GM21447 (cell line): ENCODE measurements at regions not wholly inside any gene's neighbourhood (a gene's known extent, or its start where the extent isn't known, plus 50 kb on each side); places are given as distances from the start of the nearest gene placed in this dataset.
A peak's percentile ranks its signal among the peaks of the same experiment; 100 is the strongest.

Experiments used
- ATAC-seq: cut with Tn5 transposase; IDR thresholded peaks from one replicate; pipeline ENCODE4 v1.9.1; 2021; ENCODE audit not compliant: unreplicated experiment

- peak; percentile 4 for ATAC-seq
These were observed 1275.4 kb upstream of the TPTE start for GRCh38 chr21:9246010-9246409.

- ATAC-seq = peak; percentile 44
These were observed 1274.7 kb upstream of the TPTE start for GRCh38 chr21:9246481-9247289.

GRCh38 chr21:9247290-9247613 lies 1274.1 kb upstream of the TPTE start:
- ATAC-seq = peak; percentile 19

GRCh38 chr21:9247616-9248317 lies 1273.6 kb upstream of the TPTE start:
- peak; percentile 32 for ATAC-seq
